Amygdala (tissue), 56 donors: ENCODE measurements at regions not wholly inside any gene's neighbourhood (a gene's known extent, or its start where the extent isn't known, plus 50 kb on each side); places are given as distances from the start of the nearest gene placed in this dataset.
"Not testable (repeated sequence)": the region's sequence is repeated elsewhere in the genome, so short reads cannot be mapped to it uniquely, and the experiment has no call there.

ENCODE experiments used
- DNase-seq, 56 donors: peaks; one replicate each; lab custom pipeline; 2025; lab: John Stamatoyannopoulos, UW

- DNase-seq: no peak
Measured at GRCh38 chr6:122141246-122141645, 258.2 kb upstream of the HSF2 start.

- DNase-seq: peak in 7 of 56 donors; percentile 1 to 27 (median 6)
Measured at GRCh38 chr6:122143813-122144601, 255.4 kb upstream of the HSF2 start.

GRCh38 chr6:122145246-122145645 lies 254.2 kb upstream of the HSF2 start:
- DNase-seq: no peak

- DNase-seq: no peak
Measured at GRCh38 chr6:122145741-122146240, 253.7 kb upstream of the HSF2 start.

- no peak for DNase-seq
Measured at GRCh38 chr6:122147291-122147690, 252.2 kb upstream of the HSF2 start.

GRCh38 chr6:122151066-122151465 lies 248.4 kb upstream of the HSF2 start:
- DNase-seq: no peak

- DNase-seq: no peak
Measured at GRCh38 chr6:122151763-122152162, 247.7 kb upstream of the HSF2 start.

GRCh38 chr6:122153557-122153956 lies 245.9 kb upstream of the HSF2 start:
- DNase-seq: no peak

- no peak for DNase-seq
Measured at GRCh38 chr6:122154155-122154554, 245.3 kb upstream of the HSF2 start.

- no peak for DNase-seq
Measured at GRCh38 chr6:122154912-122155575, 244.4 kb upstream of the HSF2 start.

- no peak for DNase-seq
Measured at GRCh38 chr6:122161136-122161535, 238.3 kb upstream of the HSF2 start.

- DNase-seq: no peak
Measured at GRCh38 chr6:122165014-122165413, 234.4 kb upstream of the HSF2 start.

- DNase-seq: no peak
Measured at GRCh38 chr6:122170274-122170673, 229.2 kb upstream of the HSF2 start.

- no peak for DNase-seq
Measured at GRCh38 chr6:122178988-122179387, 220.5 kb upstream of the HSF2 start.

GRCh38 chr6:122180132-122180531 lies 219.3 kb upstream of the HSF2 start:
- peak in 3 of 56 donors; percentile 3 to 8 (median 3) for DNase-seq

- no peak for DNase-seq
Measured at GRCh38 chr6:122182061-122182460, 217.4 kb upstream of the HSF2 start.

GRCh38 chr6:122184401-122184827 lies 215.0 kb upstream of the HSF2 start:
- no peak for DNase-seq

GRCh38 chr6:122185458-122185857 lies 214.0 kb upstream of the HSF2 start:
- DNase-seq: not testable (repeated sequence)

GRCh38 chr6:122187186-122187585 lies 212.3 kb upstream of the HSF2 start:
- no peak for DNase-seq

GRCh38 chr6:122198922-122199321 lies 200.5 kb upstream of the HSF2 start:
- no peak for DNase-seq

- DNase-seq: no peak
Measured at GRCh38 chr6:122200440-122200839, 199.0 kb upstream of the HSF2 start.
